Aorta (tissue), 5 donors: ENCODE measurements at regions not wholly inside any gene's neighbourhood (a gene's known extent, or its start where the extent isn't known, plus 50 kb on each side); places are given as distances from the start of the nearest gene placed in this dataset.
"Not testable (repeated sequence)": the region's sequence is repeated elsewhere in the genome, so short reads cannot be mapped to it uniquely, and the experiment has no call there.

Source experiments
- ATAC-seq: fragments of 200-7000 bp; cut with Tn5 transposase; one replicate; pipeline ENCODE4 v1.9.1; 2022; ENCODE audit warnings: moderate library complexity; ENCODE audit not compliant: low FRiP score
- DNase-seq, 2 donors: peaks; one replicate each; pipeline ENCODE4 v3.0.0-alpha.2; 2020
- H3K27ac ChIP-seq, 2 donors: one replicate each; pipeline ENCODE4 v1.5.1; 2013; ENCODE audit warnings: low read length in 2 of 2, mild to moderate bottlenecking in 2 of 2, moderate library complexity in 2 of 2, control low read depth in 1 of 2, inconsistent platforms in 1 of 2, low read depth in 1 of 2
- H3K27me3 ChIP-seq, 2 donors: one replicate each; pipeline ENCODE4 v1.6.1; 2013; ENCODE audit warnings: control low read depth in 1 of 2, low read length in 1 of 2, mild to moderate bottlenecking in 1 of 2, moderate library complexity in 1 of 2; ENCODE audit not compliant: insufficient read depth in 2 of 2, control insufficient read depth in 1 of 2
- H3K36me3 ChIP-seq, 2 donors: one replicate each; pipeline ENCODE4 v1.6.1; 2013; ENCODE audit warnings: control low read depth in 1 of 2, low read length in 1 of 2, mild to moderate bottlenecking in 1 of 2; ENCODE audit not compliant: insufficient read depth in 2 of 2, control insufficient read depth in 1 of 2
- H3K4me1 ChIP-seq, 2 donors: one replicate each; pipeline ENCODE4 v1.6.1; 2013; ENCODE audit warnings: low read length in 2 of 2, control low read depth in 1 of 2, mild to moderate bottlenecking in 1 of 2, moderate library complexity in 1 of 2; ENCODE audit not compliant: insufficient read depth in 2 of 2, control insufficient read depth in 1 of 2
- H3K4me3 ChIP-seq, 2 donors: one replicate each; pipeline ENCODE4 v1.5.1; 2013; ENCODE audit warnings: low read length in 2 of 2, control low read depth in 1 of 2, mild to moderate bottlenecking in 1 of 2
- H3K9me3 ChIP-seq: one replicate; pipeline ENCODE4 v1.6.1; 2013; ENCODE audit warnings: mild to moderate bottlenecking, low read length; ENCODE audit not compliant: control insufficient read depth
- WGBS, 2 donors: extraction: QIAGEN DNeasy Blood & Tissue Kit; methylation state at CpG; one replicate each; pipeline ENCODE4 v1.1.7; 2013; 5-methylcytosine and 5-hydroxymethylcytosine counted together
- intact Hi-C, 2 donors: fragments of 100-400 bp; cut with DNase I; formaldehyde crosslinking; loops; one replicate each; pipeline versions ENCODE4 v1.14.2 to v1.15.0; 2022
- donor health status: healthy with polysubstance abuse.
- donor health status: Bipolar disorder and iron deficiency.
- donor health status: DM: no; HTN: no; CAD: no.
- donor health status: DM: no; HTN: no; CAD: no.
- donor health status: DM: yes; HTN: yes; CAD: no.

- H3K27me3 ChIP-seq, intact Hi-C loops, DNase-seq: not testable (repeated sequence)
Measured at GRCh38 chr16:6725206-6725605, 607.4 kb upstream of the RBFOX1 start.

GRCh38 chr16:6722786-6723185, 609.9 kb upstream of the RBFOX1 start:
- WGBS, 2 donors = 49 to 56% methylated on average over 3 of the region's 3 CpGs
- intact Hi-C loops = no loop called here
- H3K4me1 ChIP-seq = no peaks in the 10 kb centered on the region
- no peak for ATAC-seq
- no peaks in the 10 kb centered on the region for H3K9me3 ChIP-seq
- H3K36me3 ChIP-seq = no peaks in the 10 kb centered on the region
- H3K27me3 ChIP-seq = no peaks in the 10 kb centered on the region
- H3K27ac ChIP-seq = no peak overlapping the region
- H3K4me3 ChIP-seq = no peak overlapping the region
- no peak for DNase-seq

More at GRCh38 chr16:6725206-6725605, 607.4 kb upstream of the RBFOX1 start:
- WGBS, 2 donors = 85 to 88% methylated on average over 10 of the region's 10 CpGs
- H3K4me3 ChIP-seq, H3K4me1 ChIP-seq, H3K36me3 ChIP-seq, H3K27ac ChIP-seq, ATAC-seq, H3K9me3 ChIP-seq: not testable (repeated sequence)

- 56 to 58% methylated on average over 3 of the region's 3 CpGs for WGBS, 2 donors
- intact Hi-C loops = no loop called here
Measured at GRCh38 chr16:6714510-6714909, 618.1 kb upstream of the RBFOX1 start.

DNA sequence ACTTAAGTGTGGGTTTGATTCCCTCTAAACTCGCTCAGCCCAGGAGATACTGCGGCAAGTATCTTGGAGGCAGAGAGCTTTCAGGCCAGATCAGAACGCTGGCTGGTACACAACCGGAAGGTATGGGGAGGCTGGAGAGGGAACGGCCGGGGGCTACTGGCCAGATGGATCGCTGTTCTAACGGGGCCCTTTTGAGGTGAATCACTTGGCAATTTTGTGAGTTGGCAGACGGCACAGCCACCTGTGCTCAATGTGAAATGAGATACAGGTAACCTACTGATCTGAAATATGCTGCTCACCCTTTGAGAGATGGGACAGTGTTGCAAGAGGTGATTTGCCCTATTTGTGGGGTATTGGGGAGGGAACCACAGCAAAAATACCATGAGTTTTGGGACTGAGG, 622.9 kb upstream of the RBFOX1 start:
- Histone ChIP-seq H3K27me3 (no peaks in the 10 kb centered on the region), H3K36me3 (no peaks in the 10 kb centered on the region), H3K4me3 (no peak overlapping the region), H3K4me1 (no peaks in the 10 kb centered on the region), H3K27ac (no peak overlapping the region), H3K9me3 (no peaks in the 10 kb centered on the region)
- 84 to 87% methylated on average over 9 of the region's 9 CpGs for WGBS, 2 donors
- ATAC-seq (no peak), DNase-seq (no peak)
- intact Hi-C loops = no loop called here

More at GRCh38 chr16:6714510-6714909, 618.1 kb upstream of the RBFOX1 start:
- no peaks in the 10 kb centered on the region for H3K9me3 ChIP-seq
- H3K27me3 ChIP-seq = no peaks in the 10 kb centered on the region
- no peak overlapping the region for H3K4me3 ChIP-seq
- H3K4me1 ChIP-seq = no peaks in the 10 kb centered on the region
- H3K36me3 ChIP-seq = no peaks in the 10 kb centered on the region
- no peak for ATAC-seq
- H3K27ac ChIP-seq = no peak overlapping the region
- no peak for DNase-seq

- H3K4me3 ChIP-seq = no peak overlapping the region
- no peaks in the 10 kb centered on the region for H3K36me3 ChIP-seq
- no peak for ATAC-seq
- DNase-seq = no peak
- H3K9me3 ChIP-seq = no peaks in the 10 kb centered on the region
- H3K27me3 ChIP-seq = no peaks in the 10 kb centered on the region
- intact Hi-C loops = no loop called here
- H3K4me1 ChIP-seq = no peaks in the 10 kb centered on the region
- WGBS, 2 donors = 84 to 87% methylated on average over 5 of the region's 5 CpGs
- H3K27ac ChIP-seq = no peak overlapping the region
Measured at GRCh38 chr16:6708576-6709215, 623.9 kb upstream of the RBFOX1 start.

DNA sequence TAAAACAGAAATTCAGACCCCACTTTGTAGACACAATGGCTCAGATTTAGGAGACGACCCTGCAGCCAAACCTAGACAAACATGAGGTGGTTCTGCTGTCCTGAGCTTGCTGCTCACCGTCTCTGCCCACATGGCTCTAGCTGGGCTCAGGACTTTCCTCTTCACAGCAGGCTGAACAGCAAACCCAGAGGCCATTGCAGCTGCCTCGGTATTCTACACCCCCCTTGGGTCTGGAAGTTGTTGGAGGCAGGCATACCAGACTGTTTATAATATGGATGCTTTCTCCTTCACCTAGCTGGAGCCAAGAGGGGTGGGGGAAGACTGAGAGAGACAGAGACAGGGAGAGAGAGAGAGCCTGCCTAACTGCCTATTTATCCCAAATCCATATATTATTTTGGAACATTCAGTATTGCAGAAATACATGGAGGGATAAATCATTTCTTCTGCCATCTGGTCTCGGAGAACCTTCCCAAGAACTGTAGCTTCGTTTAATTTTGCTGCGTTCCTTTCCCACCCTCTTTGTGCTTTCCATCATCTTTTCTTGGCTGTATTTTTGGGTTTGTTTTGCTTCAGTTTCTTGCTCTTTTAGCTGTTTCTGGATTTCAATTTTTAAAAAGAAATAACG, 628.2 kb upstream of the RBFOX1 start:
- Histone ChIP-seq H3K27me3 (no peaks in the 10 kb centered on the region), H3K9me3 (no peaks in the 10 kb centered on the region), H3K4me3 (no peak overlapping the region), H3K4me1 (no peaks in the 10 kb centered on the region), H3K36me3 (no peaks in the 10 kb centered on the region), H3K27ac (no peak overlapping the region)
- intact Hi-C loops = no loop called here
- DNase-seq = no peak
- ATAC-seq = no peak
- 35 to 37% methylated on average over 7 of the region's 7 CpGs for WGBS, 2 donors

DNA sequence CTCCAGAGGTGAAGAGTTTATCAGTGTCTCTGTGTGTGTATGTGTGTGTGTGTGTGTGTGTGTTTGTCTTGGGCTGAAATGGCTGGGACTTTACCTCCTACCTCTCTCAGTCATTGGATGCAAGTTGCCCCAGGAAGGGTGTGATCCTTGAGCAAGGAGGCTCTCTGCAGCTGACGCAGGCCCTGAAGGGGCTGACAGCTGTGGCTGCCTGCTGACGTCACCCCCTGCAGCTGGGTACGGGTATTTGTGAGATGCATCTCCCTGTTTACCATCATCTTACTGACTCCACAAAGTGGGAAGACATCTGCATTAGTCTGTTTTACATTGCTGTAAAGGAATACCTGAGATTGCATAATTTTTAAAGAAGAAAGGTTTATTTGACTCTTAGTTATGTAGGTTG, 631.5 kb upstream of the RBFOX1 start:
- H3K27me3 ChIP-seq = no peaks in the 10 kb centered on the region
- H3K27ac ChIP-seq = no peak overlapping the region
- intact Hi-C loops = no loop called here
- H3K36me3 ChIP-seq = no peaks in the 10 kb centered on the region
- no peaks in the 10 kb centered on the region for H3K4me1 ChIP-seq
- ATAC-seq (no peak), DNase-seq (no peak)
- WGBS, 2 donors = 37% methylated on average over 3 of the region's 3 CpGs
- no peak overlapping the region for H3K4me3 ChIP-seq
- H3K9me3 ChIP-seq = no peaks in the 10 kb centered on the region

GRCh38 chr16:6698548-6698947, 634.1 kb upstream of the RBFOX1 start:
- no peaks in the 10 kb centered on the region for H3K36me3 ChIP-seq
- no peaks in the 10 kb centered on the region for H3K9me3 ChIP-seq
- ATAC-seq (no peak), DNase-seq (no peak)
- H3K4me3 ChIP-seq = no peak overlapping the region
- H3K27ac ChIP-seq = no peak overlapping the region
- no peaks in the 10 kb centered on the region for H3K4me1 ChIP-seq
- 75 to 77% methylated on average over 7 of the region's 7 CpGs for WGBS, 2 donors
- intact Hi-C loops = no loop called here
- H3K27me3 ChIP-seq = no peaks in the 10 kb centered on the region

DNA sequence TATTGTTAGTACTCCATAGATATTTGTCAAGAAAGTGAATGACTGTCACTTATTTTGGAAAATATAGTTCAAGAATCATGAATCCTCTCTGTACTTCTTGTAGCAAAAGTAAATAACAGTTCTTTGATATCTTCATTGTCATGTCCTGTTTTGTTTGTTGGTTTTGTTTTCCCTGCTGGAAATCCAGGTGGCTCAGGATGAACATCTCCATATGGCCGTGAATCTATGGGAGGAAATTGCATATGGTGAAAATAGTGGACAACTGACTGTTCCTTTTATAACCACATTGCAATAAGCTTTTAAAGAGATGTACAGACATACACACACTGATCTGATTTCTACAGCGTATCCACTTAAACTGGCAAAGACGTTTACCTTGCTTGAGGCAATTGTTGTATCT, 637.0 kb upstream of the RBFOX1 start:
- no peaks in the 10 kb centered on the region for H3K4me1 ChIP-seq
- WGBS, 2 donors = 73 to 75% methylated on average over 3 of the region's 3 CpGs
- H3K4me3 ChIP-seq = no peak overlapping the region
- no peaks in the 10 kb centered on the region for H3K9me3 ChIP-seq
- DNase-seq (no peak), ATAC-seq (no peak)
- no peaks in the 10 kb centered on the region for H3K36me3 ChIP-seq
- intact Hi-C loops = no loop called here
- H3K27ac ChIP-seq = no peak overlapping the region
- no peaks in the 10 kb centered on the region for H3K27me3 ChIP-seq
